Activated CD8-positive, alpha-beta memory T cell treated with anti-CD3 and anti-CD28 coated beads for 48 hours (primary cell): ENCODE measurements at regions not wholly inside any gene's neighbourhood (a gene's known extent, or its start where the extent isn't known, plus 50 kb on each side); places are given as distances from the start of the nearest gene placed in this dataset.
"Not testable (repeated sequence)": the region's sequence is repeated elsewhere in the genome, so short reads cannot be mapped to it uniquely, and the experiment has no call there.

Experiments
- DNase-seq, 3 experiments: peaks; one replicate each; pipeline ENCODE4 v3.0.0-alpha.2; 2020; ENCODE audit warnings: low read depth in 2 of 3, low spot score in 2 of 3

DNA sequence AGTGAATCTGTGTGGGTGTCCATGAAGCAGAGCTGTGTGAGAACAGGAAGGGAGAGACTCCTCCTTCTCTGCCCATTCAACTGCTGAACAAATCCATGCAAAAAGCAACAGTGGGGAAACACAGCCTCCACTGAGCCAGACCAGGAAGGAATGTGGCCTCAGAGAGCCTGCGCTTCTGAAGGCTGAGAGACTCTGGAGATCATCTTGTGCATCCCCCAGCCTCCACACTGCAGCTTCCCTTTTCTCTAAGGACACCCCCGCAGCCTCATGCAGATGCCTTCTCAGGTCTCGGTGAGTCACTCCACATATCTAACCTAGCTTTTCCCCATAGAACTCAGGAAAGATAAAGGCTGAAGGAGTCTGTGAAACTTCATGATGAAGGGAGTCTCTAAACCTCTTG lies 402.9 kb downstream of the TNS1 start:
- no peak for DNase-seq

DNA sequence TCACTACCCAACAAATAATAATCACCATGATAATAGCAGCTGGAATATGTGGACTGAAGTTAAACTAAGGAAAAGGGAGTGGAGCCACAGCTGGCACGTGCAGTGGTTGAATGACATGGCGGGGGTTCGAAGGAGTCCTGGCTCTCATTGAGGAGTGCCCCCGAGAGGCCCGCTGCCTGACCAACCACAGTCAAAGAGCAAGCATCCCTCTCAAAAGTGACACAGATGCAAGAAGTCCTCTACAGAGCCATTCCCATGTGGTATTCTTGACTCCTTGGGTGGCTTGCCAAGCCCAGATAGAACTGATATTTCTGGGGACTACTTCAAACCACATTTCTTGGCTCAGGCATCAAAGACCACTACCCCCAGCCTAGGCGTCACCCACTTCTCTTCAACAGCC lies 405.1 kb downstream of the TNS1 start:
- DNase-seq = no peak

DNA sequence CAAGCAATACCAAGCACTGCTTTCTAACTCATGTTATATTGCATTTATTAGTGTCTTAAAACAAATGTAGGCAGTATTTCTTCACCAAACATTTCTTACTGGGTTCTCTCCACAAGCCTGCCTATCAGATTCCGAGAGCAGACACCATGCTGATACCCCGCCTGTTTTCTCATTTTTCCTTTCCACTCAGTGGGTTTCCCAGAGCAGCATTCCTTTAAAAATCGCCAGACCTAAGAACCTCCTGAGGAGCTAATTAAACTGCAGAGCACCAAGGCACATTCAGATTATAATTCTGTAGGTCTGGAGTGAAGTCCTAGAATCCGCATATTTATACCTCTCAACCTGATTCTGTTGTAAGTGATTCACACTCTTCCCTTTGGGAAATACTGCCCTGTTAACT lies 405.6 kb downstream of the TNS1 start:
- no peak for DNase-seq

DNA sequence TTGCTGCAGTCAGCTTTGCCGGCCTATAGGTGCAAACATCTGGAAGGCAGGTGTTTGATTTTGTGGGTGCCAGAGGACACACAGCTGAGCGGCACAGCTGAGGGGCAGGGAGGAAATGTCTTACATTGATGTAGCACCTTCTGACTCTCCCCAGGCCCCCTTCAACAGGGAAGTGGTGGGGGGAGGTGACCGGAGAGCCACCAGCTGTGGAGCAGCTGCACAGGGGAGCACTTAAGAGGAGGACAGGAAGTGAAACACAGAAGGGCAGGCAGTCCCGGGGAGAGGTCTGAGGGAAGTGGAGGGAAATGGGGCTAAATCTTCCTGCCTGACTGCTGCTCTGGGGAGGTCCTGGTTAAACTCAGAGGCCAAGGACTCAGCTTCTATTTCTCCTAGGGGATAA lies 409.1 kb downstream of the TNS1 start:
- DNase-seq = no peak

DNA sequence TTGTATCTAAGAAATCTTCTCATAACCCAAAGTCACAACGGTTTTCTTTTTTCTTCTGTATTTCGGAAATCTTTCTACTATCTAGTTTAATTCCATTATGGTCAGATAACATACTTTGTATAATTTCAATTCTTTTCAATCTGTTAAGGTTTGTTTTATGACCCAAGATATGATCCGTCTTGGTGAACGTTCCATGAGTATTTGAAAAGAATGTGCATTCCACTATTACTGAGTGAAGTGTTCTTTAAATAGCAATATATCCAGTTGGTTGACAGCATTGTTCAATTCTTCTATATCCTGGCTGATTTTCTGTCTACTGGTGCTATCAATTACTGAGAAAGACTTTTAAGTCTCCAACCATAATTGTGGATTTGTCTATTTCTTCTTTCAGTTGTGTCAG lies 414.5 kb downstream of the TNS1 start:
- no peak for DNase-seq

DNA sequence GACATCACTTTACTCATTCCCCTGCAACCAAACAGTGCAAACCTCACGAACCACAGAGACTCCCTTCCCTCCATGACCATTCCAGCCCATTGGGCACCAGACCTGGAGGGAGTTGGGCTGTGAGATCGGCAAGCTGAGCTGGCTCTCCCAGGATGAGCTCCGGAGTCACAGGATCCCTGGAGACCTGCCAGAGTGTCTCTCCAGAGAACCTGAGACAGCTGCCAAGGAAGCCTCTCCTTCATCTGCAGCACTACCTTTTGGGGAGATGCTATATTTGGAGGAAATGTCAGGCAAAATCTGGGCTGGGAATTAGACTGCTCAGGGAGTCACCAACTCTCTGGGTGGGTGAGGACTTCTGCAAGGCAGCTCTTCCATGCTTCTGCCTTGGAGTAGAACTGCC lies 417.4 kb downstream of the TNS1 start:
- DNase-seq = no peak

DNA sequence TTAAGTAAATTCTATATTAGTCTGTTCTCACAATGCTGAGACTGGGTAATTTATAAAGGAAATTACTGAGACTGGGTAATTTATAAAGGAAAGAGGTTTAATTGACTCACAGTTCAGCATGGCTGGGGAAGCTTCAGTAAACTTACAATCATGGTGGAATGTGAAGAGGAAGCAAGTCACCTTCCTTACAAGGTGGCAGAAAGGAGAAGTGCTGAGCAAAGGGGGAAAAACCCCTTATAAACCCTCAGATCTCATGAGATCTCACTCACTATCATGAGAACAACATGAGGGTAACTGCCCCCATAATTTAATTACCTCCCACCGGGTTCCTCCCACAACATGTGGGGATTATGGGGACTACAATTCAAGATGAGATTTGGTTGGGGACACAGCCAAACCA lies 422.4 kb downstream of the TNS1 start:
- DNase-seq = not testable (repeated sequence)

DNA sequence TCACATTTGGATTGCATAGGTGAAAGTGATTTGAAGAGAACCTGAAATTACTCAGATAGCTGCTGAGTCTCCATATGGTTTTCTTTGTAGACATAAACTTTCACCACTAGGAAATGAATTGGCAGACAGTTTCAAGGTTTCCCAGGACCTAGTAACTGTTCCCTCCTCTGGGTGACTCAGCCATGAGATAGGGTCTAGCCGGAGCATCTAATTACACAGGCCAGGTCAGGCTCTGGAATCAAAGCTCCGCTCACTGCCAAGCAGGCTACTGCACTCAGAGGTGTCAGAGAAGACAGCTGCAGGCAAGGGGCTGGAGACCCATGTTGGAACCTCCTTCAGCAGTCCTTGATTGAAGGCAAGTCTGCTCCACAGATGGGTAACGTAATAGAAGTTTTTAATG lies 429.2 kb downstream of the TNS1 start:
- DNase-seq = no peak

DNA sequence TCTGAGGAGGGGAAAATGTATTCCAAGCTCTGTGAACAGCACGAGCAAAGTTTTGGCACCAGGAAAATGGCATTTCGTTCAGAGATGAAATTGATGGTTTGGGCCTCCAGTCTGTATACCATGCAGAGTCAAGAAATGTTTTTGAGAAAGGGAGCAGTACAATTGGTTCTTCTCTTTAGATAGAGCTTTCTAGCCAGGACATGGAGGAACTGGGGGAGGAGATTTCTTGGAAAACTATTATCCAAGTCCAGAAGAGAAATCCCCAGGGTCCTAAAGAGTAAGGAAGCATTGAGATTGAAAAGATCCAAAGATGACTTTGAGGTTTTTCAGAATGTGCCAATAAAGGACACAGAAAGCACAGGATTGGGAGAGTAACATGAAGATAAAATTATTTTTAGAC lies 432.4 kb downstream of the TNS1 start:
- DNase-seq = no peak

DNA sequence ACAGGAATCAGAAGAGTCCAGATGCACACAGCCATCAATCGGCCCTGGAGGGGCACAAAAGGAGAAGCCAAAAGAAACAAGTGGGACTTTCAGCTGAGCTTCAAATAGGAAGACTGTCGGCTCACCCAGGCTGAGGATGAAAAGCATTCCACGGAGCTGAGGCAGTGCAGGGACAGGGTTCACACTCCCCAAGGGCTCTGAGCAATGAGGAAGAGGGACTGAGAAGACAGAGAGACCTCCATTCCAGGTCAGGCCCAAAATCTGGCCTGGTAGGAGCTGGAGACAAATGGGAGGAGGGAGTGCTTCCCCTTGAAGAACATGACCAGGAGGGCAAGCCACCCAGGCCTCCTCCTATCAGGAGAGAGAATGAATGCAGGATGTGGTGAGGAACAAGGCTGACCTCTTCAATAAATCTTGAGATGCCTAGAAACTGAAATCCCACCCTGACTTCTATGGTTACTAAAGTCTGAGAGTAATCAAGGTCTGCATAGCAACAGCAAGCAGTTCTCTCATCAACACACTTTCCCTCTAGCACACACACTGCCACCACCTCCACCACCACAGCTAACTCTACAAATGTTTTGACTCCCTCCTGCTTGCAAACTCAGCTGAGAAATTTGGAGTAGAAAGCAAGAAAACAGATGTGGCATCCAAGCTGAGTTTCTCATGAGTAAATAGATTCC lies 434.4 kb downstream of the TNS1 start:
- no peak for DNase-seq

DNA sequence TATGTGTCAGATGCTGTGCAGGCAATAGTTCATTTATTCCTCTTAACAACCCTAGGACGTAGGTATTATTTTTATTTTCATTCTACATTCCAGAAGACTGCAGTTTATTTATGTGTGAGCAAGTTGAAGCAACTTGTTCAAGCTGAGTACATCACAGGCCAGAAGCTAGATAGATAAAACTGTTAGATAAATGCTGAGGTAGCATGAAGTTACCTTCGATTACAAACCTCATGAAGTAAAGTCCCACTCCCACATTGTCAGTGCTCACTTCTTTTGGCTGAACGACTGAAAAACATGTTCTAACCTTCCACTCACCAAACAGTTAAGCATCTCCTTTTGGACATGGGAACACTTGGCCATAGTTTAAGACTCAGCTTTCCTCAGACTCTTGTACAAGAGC lies 439.2 kb downstream of the TNS1 start:
- no peak for DNase-seq

DNA sequence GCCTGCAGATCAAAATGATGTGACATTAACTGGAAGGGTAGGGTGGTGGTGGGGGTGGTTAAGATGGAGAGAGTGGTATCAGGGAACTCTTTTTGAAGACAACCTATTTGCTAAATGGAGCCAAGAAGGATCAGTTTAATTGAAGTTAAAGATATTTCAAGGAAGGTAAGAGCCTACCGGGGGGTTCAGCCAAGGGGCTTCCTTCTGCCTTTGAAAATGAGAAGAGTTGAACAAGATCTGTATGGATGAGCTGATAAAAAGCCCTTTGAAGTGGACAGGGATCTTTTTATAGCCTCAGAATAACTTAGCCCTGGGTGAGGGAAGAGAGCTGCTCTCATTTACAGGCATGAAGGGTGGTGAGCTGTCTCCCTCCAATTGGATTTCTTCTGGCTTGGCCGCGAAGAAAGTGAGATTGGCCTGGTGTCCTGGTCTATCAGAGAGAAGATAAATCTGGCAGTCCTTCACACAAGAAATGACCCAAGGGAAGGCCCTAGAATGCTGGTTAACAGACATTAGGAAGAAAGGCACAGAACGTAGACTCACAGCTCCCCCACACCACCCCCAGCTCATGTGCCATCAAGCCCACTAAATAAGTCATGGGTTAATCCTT lies 439.8 kb downstream of the TNS1 start:
- no peak for DNase-seq

DNA sequence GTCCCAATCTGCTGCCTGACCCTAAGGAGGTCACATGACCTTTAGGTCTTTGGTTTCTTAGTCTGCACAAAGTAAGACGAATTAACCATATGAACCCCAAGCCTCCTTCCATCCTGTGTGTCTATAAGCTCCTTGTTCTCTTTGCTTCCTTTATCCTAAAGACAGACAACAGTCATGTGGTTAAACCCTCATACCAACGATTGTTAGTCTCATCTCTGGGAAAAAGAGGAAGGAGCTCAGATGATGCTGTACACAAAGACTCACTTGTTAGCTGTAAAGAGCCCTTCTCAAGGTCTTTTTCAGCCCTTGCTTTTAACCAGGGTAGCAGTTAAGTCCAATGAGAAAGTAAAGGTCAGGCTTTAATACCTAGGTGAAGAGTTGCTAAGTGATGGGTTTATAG lies 443.7 kb downstream of the TNS1 start:
- DNase-seq = no peak

DNA sequence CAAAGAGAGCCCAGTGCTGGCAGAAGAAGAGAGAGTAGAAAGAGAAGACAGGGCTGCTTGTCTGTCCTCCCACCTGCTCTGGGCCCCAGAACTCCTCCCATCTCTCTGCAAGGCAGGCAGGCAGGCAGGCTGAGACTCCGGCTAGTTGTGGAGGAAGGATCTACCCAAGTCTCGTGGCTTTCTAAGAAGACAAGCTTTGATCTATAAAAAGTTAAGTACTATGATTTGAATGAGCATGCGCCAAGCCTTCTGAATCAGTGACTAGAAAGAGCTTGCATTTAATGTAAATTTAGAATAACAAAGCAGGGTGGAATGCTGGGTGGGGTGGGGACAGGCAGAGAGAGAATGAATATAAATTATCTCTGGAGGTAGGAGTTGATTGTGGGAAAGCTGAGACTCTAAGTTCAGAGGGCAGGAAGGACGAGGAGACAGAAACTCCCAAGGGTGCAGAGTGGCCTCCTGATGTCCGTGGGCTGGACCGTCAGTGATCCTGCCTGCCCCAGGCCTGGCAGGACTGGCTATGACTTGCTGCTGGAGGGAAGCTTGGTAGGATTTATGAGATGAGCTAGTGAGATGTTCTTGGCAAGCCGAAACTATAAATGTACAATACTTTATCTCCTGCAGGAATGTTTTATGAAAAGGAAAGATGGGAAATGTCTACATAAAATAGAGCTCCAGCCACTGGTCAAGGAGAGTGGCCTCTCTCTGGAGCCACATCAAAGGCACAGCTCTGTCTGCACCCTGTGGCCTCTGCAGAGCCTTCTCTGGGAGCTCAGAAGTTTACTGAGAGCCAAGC lies 447.5 kb downstream of the TNS1 start:
- no peak for DNase-seq

DNA sequence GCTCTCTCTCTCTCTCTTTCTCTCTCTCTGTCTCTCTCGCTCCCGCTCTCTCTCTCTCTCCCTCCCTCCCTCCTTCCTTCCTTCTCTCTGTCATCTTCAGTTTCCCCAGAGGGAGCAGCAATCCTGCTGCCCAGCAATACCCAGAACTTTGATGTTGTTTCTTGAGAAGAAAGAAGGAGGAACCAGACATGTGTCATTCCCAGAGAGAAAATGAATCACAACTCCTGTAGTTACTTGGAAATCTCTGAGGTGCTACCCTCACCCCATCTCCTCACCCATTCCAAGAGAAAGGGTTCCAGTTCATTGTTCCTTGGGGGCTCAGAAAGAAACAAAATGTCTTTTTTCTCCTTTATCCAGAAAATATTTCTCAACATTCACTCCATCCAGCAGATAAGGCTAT lies 449.1 kb downstream of the TNS1 start:
- DNase-seq = no peak

DNA sequence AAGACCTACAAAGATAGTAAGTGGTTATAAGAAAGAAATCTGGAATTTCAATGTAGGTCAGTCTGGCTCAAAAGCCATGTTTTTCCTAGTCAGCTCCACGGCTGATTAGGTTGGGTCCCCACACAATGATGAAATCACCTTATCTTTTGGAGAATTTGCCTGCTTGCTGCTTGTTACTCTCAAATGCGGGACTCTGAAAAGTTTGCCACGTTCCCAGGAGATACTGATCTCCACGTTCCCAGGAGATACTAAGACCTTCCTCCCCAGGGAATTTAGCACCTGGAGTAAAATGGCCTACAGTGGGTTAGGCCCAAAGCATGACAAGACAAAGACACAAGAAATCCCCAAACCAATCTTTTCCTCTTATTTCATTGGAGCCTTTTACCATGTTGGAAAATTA lies 449.6 kb downstream of the TNS1 start:
- no peak for DNase-seq

DNA sequence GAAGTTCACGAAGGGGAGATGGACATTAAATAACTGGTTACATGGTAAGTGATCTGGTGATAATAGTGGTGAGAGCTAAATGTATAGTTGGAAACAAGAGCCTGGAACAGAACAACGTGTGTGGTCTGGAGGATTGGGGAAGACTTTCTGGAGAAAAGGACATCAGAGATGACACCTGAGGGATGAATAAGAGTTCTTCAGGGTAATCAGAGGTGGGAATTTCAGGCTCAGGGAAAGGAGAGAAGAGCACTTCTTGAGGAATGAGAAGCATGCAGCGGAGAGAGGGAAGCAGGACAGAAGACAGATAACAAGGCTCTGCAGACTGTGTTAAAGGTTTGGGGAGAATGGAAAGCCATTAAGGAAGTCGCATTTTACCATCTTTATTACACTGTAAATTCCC lies 450.7 kb downstream of the TNS1 start:
- DNase-seq = no peak

DNA sequence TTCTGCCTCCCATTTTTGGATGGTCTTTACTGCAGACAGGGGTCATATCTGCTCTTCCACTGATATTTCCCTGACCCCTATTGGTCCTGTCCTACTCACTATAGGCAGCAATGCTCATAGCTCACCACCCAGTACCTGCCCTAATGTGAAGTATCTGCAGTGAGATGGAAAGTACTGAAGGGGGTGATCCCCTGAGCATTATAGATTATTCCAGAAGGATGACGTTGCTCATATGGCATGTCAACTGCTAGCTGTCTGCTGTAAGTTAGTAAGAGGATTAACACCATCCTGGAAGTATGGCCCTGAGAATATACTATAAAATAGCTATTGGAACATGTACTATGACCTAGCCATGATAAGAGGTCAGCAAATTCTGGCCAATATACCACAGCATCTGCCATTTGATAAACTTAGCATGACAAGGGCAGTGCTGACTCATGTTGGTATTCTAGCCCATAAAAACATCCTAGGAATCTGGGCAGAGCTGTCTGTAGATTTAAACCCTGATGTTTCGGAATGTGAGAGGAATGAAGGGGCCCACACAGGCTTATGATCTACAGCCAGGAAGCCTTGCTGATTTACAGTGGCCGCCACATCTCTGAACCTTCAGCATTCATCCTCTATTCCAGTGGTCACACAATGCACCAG lies 451.4 kb downstream of the TNS1 start:
- no peak for DNase-seq

DNA sequence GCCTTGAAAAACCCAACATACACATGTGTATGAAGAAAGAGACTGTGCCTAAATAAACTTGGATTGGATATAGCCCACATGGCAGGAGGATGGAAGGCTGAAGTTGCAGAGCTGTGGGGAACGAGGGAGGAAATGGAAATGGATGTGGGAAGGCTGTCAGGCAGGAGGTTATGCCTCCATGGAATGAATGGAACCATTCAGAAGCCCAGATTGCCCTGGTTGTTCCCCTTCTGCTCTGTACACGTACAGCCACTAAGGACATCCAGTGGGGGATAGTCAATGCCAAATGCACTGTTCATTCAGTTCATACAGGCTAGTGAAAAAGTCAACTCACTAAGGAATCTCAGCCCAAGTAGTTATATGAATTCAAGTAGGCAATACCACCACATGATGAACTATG lies 463.7 kb downstream of the TNS1 start:
- no peak for DNase-seq

DNA sequence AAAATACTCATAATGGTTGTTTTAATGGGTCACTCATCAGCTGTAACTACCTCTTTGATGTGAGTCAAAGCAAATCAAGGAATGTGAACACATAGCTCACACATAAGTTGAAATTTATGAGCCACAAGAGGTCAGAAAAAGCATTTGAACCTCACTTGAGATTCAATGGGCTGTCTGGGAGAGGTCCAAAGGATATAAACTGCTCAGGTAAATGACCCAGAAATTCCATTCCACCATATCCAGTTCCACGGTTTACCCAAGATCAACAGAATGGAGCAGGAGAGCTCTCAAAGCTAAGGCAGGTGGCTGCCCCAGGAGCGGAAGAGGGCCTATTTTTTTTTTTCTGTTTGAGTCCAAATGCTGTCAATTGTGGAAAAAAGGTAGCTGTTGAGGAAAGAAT lies 464.1 kb downstream of the TNS1 start:
- no peak for DNase-seq

DNA sequence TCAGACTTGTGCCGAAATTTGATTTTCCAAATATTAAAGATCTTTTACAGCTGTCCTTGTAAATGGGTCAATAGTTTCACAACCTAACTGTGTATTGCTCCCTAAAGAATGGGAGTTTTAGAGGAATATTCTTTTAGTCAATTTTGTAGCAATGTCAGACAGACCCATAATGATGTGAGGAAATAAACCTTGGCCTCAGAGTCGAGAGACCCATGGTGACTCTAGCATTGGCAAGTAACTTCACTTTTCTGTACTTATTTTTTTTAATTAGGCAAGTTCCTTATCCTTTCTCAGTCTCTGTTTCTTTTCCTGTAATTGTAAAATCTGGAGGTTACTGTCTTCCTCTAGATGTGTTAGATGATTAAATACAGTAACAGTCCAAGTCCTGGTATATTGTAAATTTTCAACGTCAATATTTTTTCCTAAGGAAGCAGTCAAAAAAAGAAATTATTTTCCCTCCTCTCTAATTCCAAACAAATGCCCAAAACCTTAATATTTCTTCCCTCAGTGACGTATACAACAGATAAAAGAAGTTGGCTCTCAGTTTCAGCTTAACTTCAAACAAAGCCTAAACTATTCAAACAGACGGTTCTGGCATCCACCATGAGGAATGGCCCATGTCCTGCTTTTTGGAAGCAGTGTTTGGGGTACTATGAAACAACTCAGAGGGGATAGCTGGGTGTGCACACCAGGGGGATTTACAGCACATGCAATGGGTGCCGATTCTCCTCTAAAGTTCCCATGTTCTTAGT lies 466.7 kb downstream of the TNS1 start:
- DNase-seq = no peak
